ENCODE measurements at regions not wholly inside any gene's neighbourhood (a gene's known extent, or its start where the extent isn't known, plus 50 kb on each side); places are given as distances from the start of the nearest gene placed in this dataset.

DNA sequence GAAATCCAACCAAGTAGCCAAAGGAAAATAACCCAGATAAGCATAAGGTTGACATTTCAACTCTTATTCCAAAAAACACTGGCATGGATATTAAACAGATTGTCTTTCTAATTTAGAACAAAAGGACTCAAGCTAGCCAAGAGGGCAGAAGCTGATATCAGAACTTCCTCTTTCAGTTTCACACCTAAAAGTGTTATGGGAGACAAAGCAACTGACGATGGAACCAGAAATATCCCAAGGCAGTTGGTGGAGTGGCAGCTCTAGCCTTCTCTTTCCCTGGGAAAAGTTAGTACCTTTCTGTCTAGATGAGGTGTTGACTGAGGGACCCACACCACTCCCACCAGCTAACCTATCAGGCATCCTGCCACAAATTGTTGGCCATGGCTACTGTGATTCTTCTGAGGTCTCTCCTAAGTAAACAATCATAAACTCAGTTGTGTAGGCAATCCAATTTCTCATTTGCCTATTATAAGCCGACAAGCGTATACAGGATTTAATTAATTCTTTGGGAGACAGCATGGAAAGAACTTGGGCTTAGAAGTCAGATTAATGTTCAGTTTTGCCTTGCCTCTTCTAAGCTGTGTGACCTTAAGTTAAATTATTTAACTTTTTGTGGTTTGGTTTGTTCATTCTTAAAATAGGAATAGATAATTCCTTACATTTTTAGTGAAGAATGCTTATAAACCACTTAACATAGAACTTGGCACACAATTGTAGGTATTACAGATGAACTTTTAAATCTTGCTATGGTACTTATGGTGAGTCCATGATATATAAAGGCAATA, 110.9 kb upstream of the ADAMTSL1 start:
- Histone ChIP-seq H3K79me2 (ENCODE audit: insufficient read depth, low read length) (no peaks in the 10 kb centered on the region), H4K20me1 (ENCODE audit: insufficient read depth, low read length) (no peaks in the 10 kb centered on the region), H3K9me3 (ENCODE audit: low read length) (no peaks in the 10 kb centered on the region), H3K27me3 (ENCODE audit: control insufficient read depth in 1 of 2, insufficient read depth in 2 of 2, low read length in 2 of 2) (no peaks in the 10 kb centered on the region), H3K4me1 (ENCODE audit: insufficient read depth, low read length) (no peaks in the 10 kb centered on the region), H3K36me3 (replicated peaks in 1 of 2; ENCODE audit: control insufficient read depth in 1 of 2, insufficient read depth in 2 of 2, low read length in 2 of 2) (no peaks in the 10 kb centered on the region), H2AFZ (ENCODE audit: low read length) (no peak overlapping the region), H3K4me3 (replicated peaks in 1 of 3; ENCODE audit: insufficient read depth in 1 of 3, low read depth in 2 of 3, low read length in 3 of 3) (no peak overlapping the region), H3K4me2 (ENCODE audit: low read depth, low read length) (no peak overlapping the region), H3K27ac (ENCODE audit: extremely low read length, insufficient read depth, low read length) (no peak overlapping the region), H3K9ac (ENCODE audit: insufficient read depth, low read depth, low read length) (no peak overlapping the region)
- 1% methylated on average over 3 of the region's 3 CpGs for WGBS (ENCODE audit: low lambda C conversion rate)
- in situ Hi-C loops (cut with HindIII; ENCODE audit: extremely low pct_ligation_motif_present, low pct_unique_long_range_greater_than_20kb) (no loop called here), intact Hi-C loops (cut with micrococcal nuclease; ENCODE audit: unreplicated experiment) (no loop called here)
- TF ChIP-seq DMAP1 (CRISPR knock-in tag; IDR thresholded peaks at IDR 0.05) (no peak), ZFP37 (CRISPR knock-in tag; IDR thresholded peaks at IDR 0.05; ENCODE audit: borderline replicate concordance) (no peak), NFRKB (IDR thresholded peaks at IDR 0.05) (no peak)
- no peak for DNase-seq (ENCODE audit: low spot score)
- ChIA-PET CTCF (ENCODE audit: low intra/inter-chr PET ratio, low total read pairs) (no interaction called here), POLR2A (no interaction called here)
- BruUV-seq (replicated peaks): no TSS peak
- no peak for FAIRE-seq
- ATAC-seq: no peak

DNA sequence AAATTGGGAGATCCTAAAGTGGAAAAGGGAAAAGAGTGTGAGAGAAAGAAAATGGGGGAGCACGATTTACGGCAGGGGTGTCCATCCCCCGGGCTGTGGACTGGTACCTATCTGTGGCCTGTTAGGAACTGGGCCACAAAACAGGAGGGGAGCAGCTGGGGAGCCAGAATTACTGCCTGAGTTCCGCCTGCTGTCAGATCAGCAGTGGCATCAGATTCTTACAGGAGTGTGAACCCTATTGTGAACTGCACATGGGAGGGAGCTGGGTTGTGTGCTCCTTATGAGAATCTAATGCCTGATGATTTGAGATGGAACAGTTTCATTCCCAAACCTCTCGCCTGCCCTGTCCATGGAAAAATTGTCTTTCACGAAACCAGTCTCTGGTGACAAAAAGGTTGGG, 108.3 kb upstream of the ADAMTSL1 start:
- Histone ChIP-seq H4K20me1 (ENCODE audit: insufficient read depth, low read length) (no peaks in the 10 kb centered on the region), H3K79me2 (ENCODE audit: insufficient read depth, low read length) (no peaks in the 10 kb centered on the region), H3K27me3 (ENCODE audit: control insufficient read depth in 1 of 2, insufficient read depth in 2 of 2, low read length in 2 of 2) (no peaks in the 10 kb centered on the region), H3K36me3 (replicated peaks in 1 of 2; ENCODE audit: control insufficient read depth in 1 of 2, insufficient read depth in 2 of 2, low read length in 2 of 2) (no peaks in the 10 kb centered on the region), H3K9me3 (ENCODE audit: low read length) (no peaks in the 10 kb centered on the region), H3K27ac (ENCODE audit: extremely low read length, insufficient read depth, low read length) (no peak overlapping the region), H3K9ac (ENCODE audit: insufficient read depth, low read depth, low read length) (no peak overlapping the region), H3K4me2 (ENCODE audit: low read depth, low read length) (no peak overlapping the region), H3K4me3 (replicated peaks in 1 of 3; ENCODE audit: insufficient read depth in 1 of 3, low read depth in 2 of 3, low read length in 3 of 3) (no peak overlapping the region), H2AFZ (ENCODE audit: low read length) (no peak overlapping the region), H3K4me1 (ENCODE audit: insufficient read depth, low read length) (no peaks in the 10 kb centered on the region)
- BruUV-seq (replicated peaks): no TSS peak
- ATAC-seq: no peak
- intact Hi-C loops (cut with micrococcal nuclease; ENCODE audit: unreplicated experiment): no loop called here
- no peak for DNase-seq (ENCODE audit: low spot score)
- WGBS (ENCODE audit: low lambda C conversion rate): under 1% methylated on average over 6 of the region's 6 CpGs
- in situ Hi-C loops (cut with HindIII; ENCODE audit: extremely low pct_ligation_motif_present, low pct_unique_long_range_greater_than_20kb): no loop called here
- ChIA-PET POLR2A (no interaction called here), CTCF (ENCODE audit: low intra/inter-chr PET ratio, low total read pairs) (no interaction called here)
- no peak for FAIRE-seq
- no peak for TF ChIP-seq ZNF549 (CRISPR knock-in tag; IDR thresholded peaks at IDR 0.05)
- TF ChIP-seq, protein P1, sequence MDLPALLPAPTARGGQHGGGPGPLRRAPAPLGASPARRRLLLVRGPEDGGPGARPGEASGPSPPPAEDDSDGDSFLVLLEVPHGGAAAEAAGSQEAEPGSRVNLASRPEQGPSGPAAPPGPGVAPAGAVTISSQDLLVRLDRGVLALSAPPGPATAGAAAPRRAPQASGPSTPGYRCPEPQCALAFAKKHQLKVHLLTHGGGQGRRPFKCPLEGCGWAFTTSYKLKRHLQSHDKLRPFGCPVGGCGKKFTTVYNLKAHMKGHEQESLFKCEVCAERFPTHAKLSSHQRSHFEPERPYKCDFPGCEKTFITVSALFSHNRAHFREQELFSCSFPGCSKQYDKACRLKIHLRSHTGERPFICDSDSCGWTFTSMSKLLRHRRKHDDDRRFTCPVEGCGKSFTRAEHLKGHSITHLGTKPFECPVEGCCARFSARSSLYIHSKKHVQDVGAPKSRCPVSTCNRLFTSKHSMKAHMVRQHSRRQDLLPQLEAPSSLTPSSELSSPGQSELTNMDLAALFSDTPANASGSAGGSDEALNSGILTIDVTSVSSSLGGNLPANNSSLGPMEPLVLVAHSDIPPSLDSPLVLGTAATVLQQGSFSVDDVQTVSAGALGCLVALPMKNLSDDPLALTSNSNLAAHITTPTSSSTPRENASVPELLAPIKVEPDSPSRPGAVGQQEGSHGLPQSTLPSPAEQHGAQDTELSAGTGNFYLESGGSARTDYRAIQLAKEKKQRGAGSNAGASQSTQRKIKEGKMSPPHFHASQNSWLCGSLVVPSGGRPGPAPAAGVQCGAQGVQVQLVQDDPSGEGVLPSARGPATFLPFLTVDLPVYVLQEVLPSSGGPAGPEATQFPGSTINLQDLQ (CRISPR knock-in tag; IDR thresholded peaks at IDR 0.05): no peak
- TF ChIP-seq RFX5 (IDR thresholded peaks at IDR 0.05; ENCODE audit: low read depth, low read length): no peak
- no peak for TF ChIP-seq CREM (IDR thresholded peaks at IDR 0.05)
- no peak for TF ChIP-seq CREM (CRISPR knock-in tag; IDR thresholded peaks at IDR 0.05)
- TF ChIP-seq ZNF674 (CRISPR knock-in tag; IDR thresholded peaks at IDR 0.05; ENCODE audit: low read depth): no peak
- TF ChIP-seq ZNF3 (CRISPR knock-in tag; IDR thresholded peaks at IDR 0.05): no peak
- TF ChIP-seq, protein P2, sequence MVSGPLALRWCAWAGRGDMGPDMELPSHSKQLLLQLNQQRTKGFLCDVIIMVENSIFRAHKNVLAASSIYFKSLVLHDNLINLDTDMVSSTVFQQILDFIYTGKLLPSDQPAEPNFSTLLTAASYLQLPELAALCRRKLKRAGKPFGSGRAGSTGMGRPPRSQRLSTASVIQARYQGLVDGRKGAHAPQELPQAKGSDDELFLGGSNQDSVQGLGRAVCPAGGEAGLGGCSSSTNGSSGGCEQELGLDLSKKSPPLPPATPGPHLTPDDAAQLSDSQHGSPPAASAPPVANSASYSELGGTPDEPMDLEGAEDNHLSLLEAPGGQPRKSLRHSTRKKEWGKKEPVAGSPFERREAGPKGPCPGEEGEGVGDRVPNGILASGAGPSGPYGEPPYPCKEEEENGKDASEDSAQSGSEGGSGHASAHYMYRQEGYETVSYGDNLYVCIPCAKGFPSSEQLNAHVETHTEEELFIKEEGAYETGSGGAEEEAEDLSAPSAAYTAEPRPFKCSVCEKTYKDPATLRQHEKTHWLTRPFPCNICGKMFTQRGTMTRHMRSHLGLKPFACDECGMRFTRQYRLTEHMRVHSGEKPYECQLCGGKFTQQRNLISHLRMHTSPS (CRISPR knock-in tag; IDR thresholded peaks at IDR 0.05; ENCODE audit: low read depth): no peak
- TF ChIP-seq NCOR1 (IDR thresholded peaks at IDR 0.05; ENCODE audit: borderline replicate concordance, low read length): no peak
- TF ChIP-seq, protein P3, sequence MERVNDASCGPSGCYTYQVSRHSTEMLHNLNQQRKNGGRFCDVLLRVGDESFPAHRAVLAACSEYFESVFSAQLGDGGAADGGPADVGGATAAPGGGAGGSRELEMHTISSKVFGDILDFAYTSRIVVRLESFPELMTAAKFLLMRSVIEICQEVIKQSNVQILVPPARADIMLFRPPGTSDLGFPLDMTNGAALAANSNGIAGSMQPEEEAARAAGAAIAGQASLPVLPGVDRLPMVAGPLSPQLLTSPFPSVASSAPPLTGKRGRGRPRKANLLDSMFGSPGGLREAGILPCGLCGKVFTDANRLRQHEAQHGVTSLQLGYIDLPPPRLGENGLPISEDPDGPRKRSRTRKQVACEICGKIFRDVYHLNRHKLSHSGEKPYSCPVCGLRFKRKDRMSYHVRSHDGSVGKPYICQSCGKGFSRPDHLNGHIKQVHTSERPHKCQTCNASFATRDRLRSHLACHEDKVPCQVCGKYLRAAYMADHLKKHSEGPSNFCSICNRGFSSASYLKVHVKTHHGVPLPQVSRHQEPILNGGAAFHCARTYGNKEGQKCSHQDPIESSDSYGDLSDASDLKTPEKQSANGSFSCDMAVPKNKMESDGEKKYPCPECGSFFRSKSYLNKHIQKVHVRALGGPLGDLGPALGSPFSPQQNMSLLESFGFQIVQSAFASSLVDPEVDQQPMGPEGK (CRISPR knock-in tag; IDR thresholded peaks at IDR 0.05): no peak

Measured in HepG2 (cell line).